HCT116 (cell line): ENCODE measurements at regions not wholly inside any gene's neighbourhood (a gene's known extent, or its start where the extent isn't known, plus 50 kb on each side); places are given as distances from the start of the nearest gene placed in this dataset.

Source experiments
- ATAC-seq: fragments of 200-7000 bp; cut with Tn5 transposase; 2 replicates; pipeline ENCODE4 v1.9.1; 2020; ENCODE audit warnings: mild to moderate bottlenecking, moderate library complexity
- BruUV-seq: library from RNA; stranded (reverse); fragments of 400-500 nt; replicated peaks from 2 replicates; lab custom pipeline; 2021; lab: Mats Ljungman, UMichigan
- CTCF ChIA-PET: fragments of 300-600 bp; sonication (Branson Sonifier 250); formaldehyde crosslinking; loops from one replicate; lab custom pipeline; 2021; ENCODE audit warnings: antibody characterized with exemption; lab: Charles Lee
- POLR2A ChIA-PET: fragments of 300-600, 350-600 bp; sonication (Branson Sonifier 250); formaldehyde crosslinking; loops from one replicate; lab custom pipeline; 2021; ENCODE audit warnings: antibody characterized with exemption; lab: Charles Lee
- RAD21 ChIA-PET, 2 experiments: fragments of 300-600 bp; sonication (Branson Sonifier 250); formaldehyde crosslinking; loops; one replicate each; lab custom pipeline; 2023; ENCODE audit warnings: low total read pairs in 2 of 2; ENCODE audit not compliant: uncharacterized antibody in 2 of 2, unreplicated experiment in 2 of 2, low non-redundant PET in 1 of 2; lab: Charles Lee
- DNase-seq: peaks from one replicate; pipeline ENCODE4 v3.0.0-alpha.2; 2010; ENCODE audit warnings: low read depth, low spot score
- H2AFZ ChIP-seq: fragments of 200-600 bp; shearing (Covaris generic), sonication (generic); 2 replicates; pipeline ENCODE4 v1.6.1; 2017; ENCODE audit warnings: low read depth, mixed run types, mixed read lengths, antibody characterized with exemption, low read length; ENCODE audit not compliant: poor library complexity, severe bottlenecking
- H3K27ac ChIP-seq: 2 replicates; pipeline ENCODE4 v1.5.1; 2012; ENCODE audit warnings: low read depth, low read length
- H3K27me3 ChIP-seq: fragments of 200-600 bp; sonication (generic); 2 replicates; pipeline ENCODE4 v1.6.1; 2016; ENCODE audit warnings: mixed run types, low read length, mixed read lengths; ENCODE audit not compliant: insufficient read depth
- H3K36me3 ChIP-seq, 2 experiments: fragments of 200-500 bp in 1 of 2; fragments of 200-600 bp in 1 of 2; sonication (Bioruptor generic) in 1 of 2; sonication (generic) in 1 of 2; 2 replicates each; pipeline versions ENCODE4 v1.5.1 to v1.6.1; 2014 to 2016; ENCODE audit warnings: low read length in 2 of 2, inconsistent platforms in 1 of 2, mixed read lengths in 1 of 2, mixed run types in 1 of 2; ENCODE audit not compliant: insufficient read depth in 2 of 2, control insufficient read depth in 1 of 2
- H3K4me1 ChIP-seq, 2 experiments: fragments of 200-600 bp in 1 of 2; sonication (generic) in 1 of 2; 2 replicates each; pipeline versions ENCODE4 v1.5.1 to v1.6.1; 2012 to 2017; ENCODE audit warnings: low read length in 2 of 2, inconsistent platforms in 1 of 2, mild to moderate bottlenecking in 1 of 2, mixed read lengths in 1 of 2, mixed run types in 1 of 2, moderate library complexity in 1 of 2; ENCODE audit not compliant: insufficient read depth in 2 of 2, control insufficient read depth in 1 of 2
- H3K4me2 ChIP-seq: fragments of 200-600 bp; sonication (generic); 2 replicates; pipeline ENCODE4 v1.6.1; 2017; ENCODE audit warnings: mixed run types, low read length, mixed read lengths
- H3K4me3 ChIP-seq, 2 experiments: fragments of 200-600 bp in 1 of 2; sonication (generic) in 1 of 2; replicated peaks in 1 of 2; 2 replicates each; pipeline ENCODE4 v1.5.1; 2011 to 2016; ENCODE audit warnings: low read length in 2 of 2, control low read depth in 1 of 2, low read depth in 1 of 2, mild to moderate bottlenecking in 1 of 2, mixed read lengths in 1 of 2, mixed run types in 1 of 2
- H3K79me2 ChIP-seq: fragments of 200-600 bp; sonication (generic); 2 replicates; pipeline ENCODE4 v1.6.1; 2017; ENCODE audit warnings: mild to moderate bottlenecking, mixed run types, low read length, moderate library complexity, mixed read lengths; ENCODE audit not compliant: insufficient read depth
- H3K9ac ChIP-seq: fragments of 200-600 bp; sonication (generic); 2 replicates; pipeline ENCODE4 v1.6.1; 2016; ENCODE audit warnings: low read length, mixed read lengths
- H3K9me2 ChIP-seq: fragments of 200-600 bp; sonication (generic), shearing (Covaris generic); 2 replicates; pipeline ENCODE4 v1.6.1; 2017; ENCODE audit warnings: mixed run types, mild to moderate bottlenecking, moderate library complexity; ENCODE audit not compliant: insufficient read depth
- H3K9me3 ChIP-seq, 2 experiments: fragments of 200-500 bp in 1 of 2; fragments of 200-600 bp in 1 of 2; sonication (Bioruptor generic) in 1 of 2; sonication (generic) in 1 of 2; 2 replicates each; pipeline ENCODE4 v1.6.1; 2014 to 2017; ENCODE audit warnings: low read length in 2 of 2, mixed read lengths in 2 of 2, inconsistent platforms in 1 of 2, low read depth in 1 of 2, mild to moderate bottlenecking in 1 of 2, mixed run types in 1 of 2, moderate library complexity in 1 of 2; ENCODE audit not compliant: control insufficient read depth in 1 of 2, insufficient read depth in 1 of 2
- H4K20me1 ChIP-seq: fragments of 200-600 bp; sonication (generic), shearing (Covaris generic); 2 replicates; pipeline ENCODE4 v1.6.1; 2017; ENCODE audit warnings: mixed run types, mild to moderate bottlenecking, moderate library complexity; ENCODE audit not compliant: insufficient read depth
- CBX3 ChIP-seq: IDR thresholded peaks from 2 replicates; pipeline ENCODE4 v1.6.1; 2012; ENCODE audit warnings: low read depth
- CTCF ChIP-seq, 3 experiments: fragments of 200-600 bp in 1 of 3; sonication (generic) in 1 of 3; IDR thresholded peaks in 2 of 3; conservative IDR thresholded peaks in 1 of 3; 2 replicates each; pipeline ENCODE4 v1.5.1; 2012 to 2017; ENCODE audit warnings: low read depth in 2 of 3, low read length in 2 of 3, antibody characterized with exemption in 1 of 3, borderline replicate concordance in 1 of 3, control low read depth in 1 of 3, mild to moderate bottlenecking in 1 of 3, mixed read lengths in 1 of 3, mixed run types in 1 of 3, moderate library complexity in 1 of 3; ENCODE audit not compliant: insufficient read depth in 1 of 3
- EZH2 ChIP-seq: fragments of 200-600 bp; sonication (generic); IDR thresholded peaks from 2 replicates; pipeline ENCODE4 v1.6.1; 2017; ENCODE audit warnings: antibody characterized with exemption, mixed run types
- EZH2phosphoT487 ChIP-seq: fragments of 200-600 bp; IDR thresholded peaks from 2 replicates; pipeline ENCODE4 v1.6.1; 2018; ENCODE audit warnings: antibody characterized with exemption, borderline replicate concordance
- FOSL1 ChIP-seq: IDR thresholded peaks from 2 replicates; pipeline ENCODE4 v1.6.1; 2012; ENCODE audit warnings: low read depth
- POLR2A ChIP-seq: IDR thresholded peaks from 2 replicates; pipeline ENCODE4 v1.7.0; 2011; ENCODE audit warnings: borderline replicate concordance; ENCODE audit not compliant: insufficient read depth, insufficient read length; ENCODE audit errors: extremely low read depth
- RAD21 ChIP-seq: IDR thresholded peaks from 2 replicates; pipeline ENCODE4 v1.6.1; 2012; ENCODE audit warnings: low read depth, mild to moderate bottlenecking
- SP1 ChIP-seq: IDR thresholded peaks from 2 replicates; pipeline ENCODE4 v1.6.1; 2012; ENCODE audit warnings: low read depth
- ZBTB33 ChIP-seq: IDR thresholded peaks from 2 replicates; pipeline ENCODE4 v1.6.1; 2011; ENCODE audit warnings: mild to moderate bottlenecking, low read length, moderate library complexity; ENCODE audit not compliant: insufficient replicate concordance; ENCODE audit errors: extremely low read depth
- ZFX ChIP-seq: fragments of 450-650 bp; IDR thresholded peaks from 2 replicates; pipeline ENCODE4 v1.6.1; 2017
- intact Hi-C: fragments of 100-400 bp; cut with micrococcal nuclease; formaldehyde crosslinking; loops from 2 replicates; pipeline ENCODE4 v1.10.0; 2022
- TF ChIP-seq, protein P1 (sequence below): IDR thresholded peaks from 2 replicates; pipeline ENCODE4 v1.6.1; 2012; ENCODE audit warnings: low read depth

GRCh38 chr1:208349694-208350330 is 105.6 kb upstream of the PLXNA2 start:
- Histone ChIP-seq H3K4me1 (no peaks in the 10 kb centered on the region), H3K4me3 (no peak overlapping the region), H3K9ac (no peak overlapping the region), H3K9me2 (no peaks in the 10 kb centered on the region), H2AFZ (no peak overlapping the region), H3K36me3 (no peaks in the 10 kb centered on the region), H4K20me1 (no peaks in the 10 kb centered on the region), H3K4me2 (no peak overlapping the region), H3K9me3 (no peaks in the 10 kb centered on the region), H3K27ac (no peak overlapping the region), H3K79me2 (no peaks in the 10 kb centered on the region), H3K27me3 (peaks cover 26% of the 10 kb centered on the region)
- POLR2A ChIA-PET: no interaction called here
- BruUV-seq: no TSS peak
- CTCF ChIA-PET: no interaction called here
- no peak for ATAC-seq
- RAD21 ChIA-PET: no interaction called here
- no peak for TF ChIP-seq ZFX
- TF ChIP-seq RAD21: no peak
- no peak for TF ChIP-seq SP1
- TF ChIP-seq CTCF (IDR thresholded peaks at IDR 0.05 in 2 of 3, conservative IDR thresholded peaks at IDR 0.05 in 1 of 3; ENCODE audit: borderline replicate concordance in 1 of 3, insufficient read depth in 1 of 3, low read depth in 2 of 3, low read length in 2 of 3): no peak
- TF ChIP-seq CBX3: no peak
- TF ChIP-seq POLR2A: no peak
- TF ChIP-seq FOSL1: no peak
- TF ChIP-seq, protein P1, sequence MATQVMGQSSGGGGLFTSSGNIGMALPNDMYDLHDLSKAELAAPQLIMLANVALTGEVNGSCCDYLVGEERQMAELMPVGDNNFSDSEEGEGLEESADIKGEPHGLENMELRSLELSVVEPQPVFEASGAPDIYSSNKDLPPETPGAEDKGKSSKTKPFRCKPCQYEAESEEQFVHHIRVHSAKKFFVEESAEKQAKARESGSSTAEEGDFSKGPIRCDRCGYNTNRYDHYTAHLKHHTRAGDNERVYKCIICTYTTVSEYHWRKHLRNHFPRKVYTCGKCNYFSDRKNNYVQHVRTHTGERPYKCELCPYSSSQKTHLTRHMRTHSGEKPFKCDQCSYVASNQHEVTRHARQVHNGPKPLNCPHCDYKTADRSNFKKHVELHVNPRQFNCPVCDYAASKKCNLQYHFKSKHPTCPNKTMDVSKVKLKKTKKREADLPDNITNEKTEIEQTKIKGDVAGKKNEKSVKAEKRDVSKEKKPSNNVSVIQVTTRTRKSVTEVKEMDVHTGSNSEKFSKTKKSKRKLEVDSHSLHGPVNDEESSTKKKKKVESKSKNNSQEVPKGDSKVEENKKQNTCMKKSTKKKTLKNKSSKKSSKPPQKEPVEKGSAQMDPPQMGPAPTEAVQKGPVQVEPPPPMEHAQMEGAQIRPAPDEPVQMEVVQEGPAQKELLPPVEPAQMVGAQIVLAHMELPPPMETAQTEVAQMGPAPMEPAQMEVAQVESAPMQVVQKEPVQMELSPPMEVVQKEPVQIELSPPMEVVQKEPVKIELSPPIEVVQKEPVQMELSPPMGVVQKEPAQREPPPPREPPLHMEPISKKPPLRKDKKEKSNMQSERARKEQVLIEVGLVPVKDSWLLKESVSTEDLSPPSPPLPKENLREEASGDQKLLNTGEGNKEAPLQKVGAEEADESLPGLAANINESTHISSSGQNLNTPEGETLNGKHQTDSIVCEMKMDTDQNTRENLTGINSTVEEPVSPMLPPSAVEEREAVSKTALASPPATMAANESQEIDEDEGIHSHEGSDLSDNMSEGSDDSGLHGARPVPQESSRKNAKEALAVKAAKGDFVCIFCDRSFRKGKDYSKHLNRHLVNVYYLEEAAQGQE: no peak
- TF ChIP-seq ZBTB33: no peak
- TF ChIP-seq EZH2phosphoT487: no peak
- no peak for TF ChIP-seq EZH2
- no peak for DNase-seq
- intact Hi-C loops: no loop called here
